ENCODE measurements at regions not wholly inside any gene's neighbourhood (a gene's known extent, or its start where the extent isn't known, plus 50 kb on each side); places are given as distances from the start of the nearest gene placed in this dataset.
"Not testable (repeated sequence)": the region's sequence is repeated elsewhere in the genome, so short reads cannot be mapped to it uniquely, and the experiment has no call there.

DNA sequence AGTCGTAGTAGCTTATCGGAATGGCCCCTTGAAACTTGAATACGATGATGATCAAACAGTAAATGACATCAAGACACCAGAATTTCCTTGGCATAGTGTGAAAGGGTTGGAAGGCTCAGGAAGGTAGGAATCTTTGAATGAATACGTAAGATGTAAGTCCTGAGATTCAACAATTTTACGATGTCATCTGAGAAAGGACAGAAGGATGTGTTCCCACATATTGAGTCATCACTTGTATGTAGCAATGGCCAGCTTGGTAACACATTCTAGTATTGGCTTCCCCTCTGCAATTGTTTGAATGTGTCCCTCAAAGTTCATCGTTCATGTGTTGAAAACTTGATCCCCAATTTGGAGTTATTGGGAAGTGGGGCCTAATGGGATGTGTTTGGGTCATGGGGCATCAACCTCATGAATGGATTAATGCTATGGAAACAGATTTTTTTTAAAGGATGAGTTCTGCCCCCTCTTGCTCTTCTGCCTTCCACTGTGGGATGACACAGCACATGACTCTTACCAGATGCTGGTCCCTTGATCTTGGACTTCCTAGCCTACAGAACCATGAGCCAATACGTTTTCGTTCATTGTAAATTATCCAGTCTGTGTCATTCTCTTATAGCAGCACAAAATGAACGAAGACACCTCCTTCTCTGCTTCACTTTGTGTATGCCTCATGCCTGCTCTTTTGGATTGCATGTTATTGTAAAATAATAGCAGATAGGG, 284.6 kb downstream of the BCAT1 start:
- DNase-seq (ENCODE audit: insufficient read length) (no peak), FAIRE-seq (no peak)
- TF ChIP-seq TAF1 (IDR thresholded peaks at IDR 0.05; ENCODE audit: borderline replicate concordance, low read depth, low read length) (no peak), POLR2AphosphoS5 (IDR thresholded peaks at IDR 0.05; ENCODE audit: low read depth, low read length) (no peak), POLR2A (IDR thresholded peaks at IDR 0.05; ENCODE audit: low read depth, low read length) (no peak)

- no peak for TF ChIP-seq TAF1 (IDR thresholded peaks at IDR 0.05; ENCODE audit: borderline replicate concordance, low read depth, low read length)
- TF ChIP-seq POLR2AphosphoS5 (IDR thresholded peaks at IDR 0.05; ENCODE audit: low read depth, low read length) = no peak
- TF ChIP-seq POLR2A (IDR thresholded peaks at IDR 0.05; ENCODE audit: low read depth, low read length) = no peak
- no peak for DNase-seq (ENCODE audit: insufficient read length)
These were observed 287.2 kb downstream of the BCAT1 start for GRCh38 chr12:24661657-24662096.

GRCh38 chr12:24659016-24659415, 289.9 kb downstream of the BCAT1 start:
- TF ChIP-seq POLR2AphosphoS5 (IDR thresholded peaks at IDR 0.05; ENCODE audit: low read depth, low read length) (no peak), TAF1 (IDR thresholded peaks at IDR 0.05; ENCODE audit: borderline replicate concordance, low read depth, low read length) (no peak), POLR2A (IDR thresholded peaks at IDR 0.05; ENCODE audit: low read depth, low read length) (no peak)
- FAIRE-seq = no peak

More at GRCh38 chr12:24661657-24662096, 287.2 kb downstream of the BCAT1 start:
- no peak for FAIRE-seq

GRCh38 chr12:24654344-24654743, 294.6 kb downstream of the BCAT1 start:
- not testable (repeated sequence) for FAIRE-seq; DNase-seq (ENCODE audit: insufficient read length)

More at GRCh38 chr12:24659016-24659415, 289.9 kb downstream of the BCAT1 start:
- no peak for DNase-seq (ENCODE audit: insufficient read length)

DNA sequence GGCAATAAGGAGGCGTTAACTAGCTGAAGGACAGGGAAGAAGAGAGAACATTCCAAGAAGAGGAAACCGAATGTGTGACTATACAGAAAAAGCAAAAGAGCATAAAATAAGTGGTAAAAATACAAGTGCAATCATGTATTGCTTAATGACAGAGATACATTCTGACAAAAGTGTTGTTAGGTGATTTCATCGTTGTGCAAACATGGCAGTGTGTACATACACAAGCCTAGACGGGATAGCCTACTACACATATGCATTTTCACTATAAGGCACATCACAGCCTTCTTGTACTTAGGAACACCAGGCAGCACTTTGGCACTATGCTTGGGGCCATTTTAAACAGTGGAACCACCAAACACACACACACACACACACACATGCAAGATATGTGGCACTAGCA, 299.3 kb downstream of the BCAT1 start:
- DNase-seq (ENCODE audit: insufficient read length) (no peak), FAIRE-seq (no peak)
- TF ChIP-seq POLR2AphosphoS5 (IDR thresholded peaks at IDR 0.05; ENCODE audit: low read depth, low read length) = no peak
- no peak for TF ChIP-seq POLR2A (IDR thresholded peaks at IDR 0.05; ENCODE audit: low read depth, low read length)
- no peak for TF ChIP-seq TAF1 (IDR thresholded peaks at IDR 0.05; ENCODE audit: borderline replicate concordance, low read depth, low read length)

- no peak for FAIRE-seq
- TF ChIP-seq POLR2AphosphoS5 (IDR thresholded peaks at IDR 0.05; ENCODE audit: low read depth, low read length) (no peak), TAF1 (IDR thresholded peaks at IDR 0.05; ENCODE audit: borderline replicate concordance, low read depth, low read length) (no peak), POLR2A (IDR thresholded peaks at IDR 0.05; ENCODE audit: low read depth, low read length) (no peak)
- DNase-seq (ENCODE audit: insufficient read length) = no peak
These were observed 299.7 kb downstream of the BCAT1 start for GRCh38 chr12:24649209-24649608.

DNA sequence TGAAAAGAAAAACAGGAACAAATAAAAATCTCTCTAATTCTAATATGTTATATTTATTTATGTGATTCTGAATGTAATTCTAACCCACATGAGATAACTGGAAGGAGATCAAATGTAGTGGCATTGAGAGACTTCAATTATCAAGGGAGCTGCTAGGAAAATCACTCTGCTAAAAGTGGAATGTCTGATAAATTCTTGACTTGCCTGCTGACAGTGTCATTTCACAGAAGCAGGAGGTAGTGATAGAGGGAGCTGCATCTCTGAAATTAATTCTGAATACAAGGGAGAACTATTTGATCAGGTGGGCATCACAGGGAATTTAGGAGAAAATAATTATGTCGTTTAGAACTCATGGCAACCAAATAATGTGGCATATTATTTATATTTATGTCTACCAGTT, 303.6 kb downstream of the BCAT1 start:
- FAIRE-seq (no peak), DNase-seq (ENCODE audit: insufficient read length) (no peak)
- TF ChIP-seq POLR2AphosphoS5 (IDR thresholded peaks at IDR 0.05; ENCODE audit: low read depth, low read length) = no peak
- no peak for TF ChIP-seq TAF1 (IDR thresholded peaks at IDR 0.05; ENCODE audit: borderline replicate concordance, low read depth, low read length)
- TF ChIP-seq POLR2A (IDR thresholded peaks at IDR 0.05; ENCODE audit: low read depth, low read length) = no peak

- no peak for FAIRE-seq
- DNase-seq (ENCODE audit: insufficient read length) = no peak
- TF ChIP-seq POLR2A (IDR thresholded peaks at IDR 0.05; ENCODE audit: low read depth, low read length) (no peak), POLR2AphosphoS5 (IDR thresholded peaks at IDR 0.05; ENCODE audit: low read depth, low read length) (no peak), TAF1 (IDR thresholded peaks at IDR 0.05; ENCODE audit: borderline replicate concordance, low read depth, low read length) (no peak)
These were observed 305.5 kb downstream of the BCAT1 start for GRCh38 chr12:24643120-24644119.

DNA sequence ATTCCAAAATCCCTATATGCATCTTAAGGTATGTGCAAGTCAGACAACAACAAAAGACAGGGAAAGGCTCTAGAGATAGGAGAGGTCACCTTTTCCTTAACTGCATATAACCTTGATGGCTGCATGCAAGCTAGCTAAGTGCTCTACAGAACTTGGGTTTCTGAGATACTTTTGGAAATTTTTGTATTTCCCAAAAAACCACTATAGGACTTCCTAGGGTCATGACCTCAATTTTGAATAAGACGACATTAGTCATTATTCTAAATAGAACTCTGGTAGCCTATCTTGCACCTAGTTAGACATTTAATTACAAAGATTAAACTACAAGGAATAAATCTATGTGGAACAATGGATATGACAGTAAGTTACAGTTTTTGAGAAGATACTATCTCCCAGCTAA, 309.3 kb downstream of the BCAT1 start:
- TF ChIP-seq POLR2AphosphoS5 (IDR thresholded peaks at IDR 0.05; ENCODE audit: low read depth, low read length) = no peak
- TF ChIP-seq TAF1 (IDR thresholded peaks at IDR 0.05; ENCODE audit: borderline replicate concordance, low read depth, low read length) = no peak
- TF ChIP-seq POLR2A (IDR thresholded peaks at IDR 0.05; ENCODE audit: low read depth, low read length) = no peak
- DNase-seq (ENCODE audit: insufficient read length) (no peak), FAIRE-seq (no peak)

- no peak for TF ChIP-seq TAF1 (IDR thresholded peaks at IDR 0.05; ENCODE audit: borderline replicate concordance, low read depth, low read length)
- no peak for TF ChIP-seq POLR2A (IDR thresholded peaks at IDR 0.05; ENCODE audit: low read depth, low read length)
- no peak for TF ChIP-seq POLR2AphosphoS5 (IDR thresholded peaks at IDR 0.05; ENCODE audit: low read depth, low read length)
- no peak for DNase-seq (ENCODE audit: insufficient read length)
- no peak for FAIRE-seq
These were observed 316.4 kb downstream of the BCAT1 start for GRCh38 chr12:24632466-24632865.

DNA sequence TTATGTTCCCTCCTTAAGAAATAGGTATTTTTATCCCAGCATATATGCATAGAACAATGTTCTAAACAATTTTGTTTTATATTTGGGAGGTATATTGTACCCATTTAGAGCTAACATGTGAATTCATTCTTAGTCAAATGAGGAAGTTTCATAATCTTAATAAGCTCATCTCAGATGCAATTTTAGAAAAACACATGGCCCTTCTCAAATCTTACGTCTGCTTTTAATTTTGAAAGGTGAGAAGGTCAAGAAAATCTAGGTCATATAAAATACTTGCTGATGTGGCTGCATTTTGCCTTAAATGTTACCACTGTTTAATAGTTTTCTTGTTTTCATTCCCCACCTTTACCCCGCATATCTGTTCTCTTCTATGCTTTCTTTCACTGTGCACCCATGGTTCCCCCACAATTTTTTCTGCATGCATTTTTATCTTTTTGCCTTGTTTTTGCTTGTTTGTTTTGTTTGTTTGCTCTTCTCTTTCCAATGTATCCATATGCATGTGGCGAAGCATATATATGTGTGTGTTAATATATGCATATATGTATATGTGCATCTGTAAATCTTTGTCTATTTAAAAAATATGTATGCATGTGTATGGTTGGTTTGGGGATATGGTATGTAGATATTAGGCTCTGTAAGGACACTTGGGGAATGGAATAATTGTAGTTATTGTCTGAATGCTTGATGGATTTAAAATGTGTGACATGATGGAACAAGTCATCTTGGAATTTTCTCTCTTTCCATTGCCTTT, 317.1 kb downstream of the BCAT1 start:
- no peak for DNase-seq (ENCODE audit: insufficient read length)
- no peak for FAIRE-seq
- no peak for TF ChIP-seq TAF1 (IDR thresholded peaks at IDR 0.05; ENCODE audit: borderline replicate concordance, low read depth, low read length)
- no peak for TF ChIP-seq POLR2AphosphoS5 (IDR thresholded peaks at IDR 0.05; ENCODE audit: low read depth, low read length)
- TF ChIP-seq POLR2A (IDR thresholded peaks at IDR 0.05; ENCODE audit: low read depth, low read length) = no peak

Data from GM12892 (cell line).